Kidney (tissue), 13 donors: ENCODE measurements at regions not wholly inside any gene's neighbourhood (a gene's known extent, or its start where the extent isn't known, plus 50 kb on each side); places are given as distances from the start of the nearest gene placed in this dataset.

Experiments
- DNase-seq, 5 donors: peaks; one replicate each; pipeline ENCODE4 v3.0.0-alpha.2; 2013 to 2020
- FAIRE-seq: peaks from 2 replicates; lab custom pipeline; 2012; peaks lifted over from hg19 to GRCh38; lab: Jason Lieb, UNC
- H3K27ac ChIP-seq, 2 donors: one replicate each; pipeline ENCODE4 v1.7.0; 2013; ENCODE audit warnings: low read depth in 2 of 2, low read length in 2 of 2, inconsistent platforms in 1 of 2
- H3K27me3 ChIP-seq: one replicate; pipeline ENCODE4 v1.7.1; 2013; ENCODE audit warnings: low read length, inconsistent platforms; ENCODE audit not compliant: control insufficient read depth, insufficient read depth
- H3K36me3 ChIP-seq, 3 donors: one replicate each; pipeline versions ENCODE4 v1.7.0 to v1.7.1; 2013; ENCODE audit warnings: low read length in 3 of 3, control low read depth in 1 of 3, inconsistent platforms in 1 of 3; ENCODE audit not compliant: insufficient read depth in 3 of 3, control insufficient read depth in 2 of 3
- H3K4me1 ChIP-seq, 3 donors: one replicate each; pipeline versions ENCODE4 v1.7.0 to v1.7.1; 2013; ENCODE audit warnings: low read length in 3 of 3, inconsistent platforms in 1 of 3, low read depth in 1 of 3; ENCODE audit not compliant: control insufficient read depth in 2 of 3, insufficient read depth in 2 of 3
- H3K4me3 ChIP-seq, 3 donors: one replicate each; pipeline versions ENCODE4 v1.7.0 to v1.8.1; 2013; ENCODE audit warnings: low read length in 3 of 3, control low read depth in 1 of 3, inconsistent platforms in 1 of 3
- H3K9ac ChIP-seq, 3 donors: one replicate each; pipeline versions ENCODE4 v1.7.0 to v1.7.1; 2013; ENCODE audit warnings: low read length in 3 of 3, control low read depth in 1 of 3, inconsistent platforms in 1 of 3
- H3K9me3 ChIP-seq, 3 donors: one replicate each; pipeline versions ENCODE4 v1.7.0 to v1.7.1; 2013; ENCODE audit warnings: low read length in 3 of 3, control low read depth in 1 of 3, inconsistent platforms in 1 of 3; ENCODE audit not compliant: control insufficient read depth in 2 of 3, insufficient read depth in 1 of 3
- intact Hi-C: fragments of 100-400 bp; cut with DNase I; formaldehyde crosslinking; loops from one replicate; pipeline ENCODE4 v1.11.1; 2022
- TF ChIP-seq, protein P1 (sequence below): IDR thresholded peaks from 3 replicates; pipeline ENCODE4 v1.5.1; 2012; ENCODE audit warnings: mild to moderate bottlenecking, moderate library complexity, borderline replicate concordance; ENCODE audit not compliant: insufficient read depth; ENCODE audit errors: extremely low read depth
- donor health status: control.
- donor health status: control.
- donor health status: control.
- donor health status: control.
- donor health status: control.
- donor health status: DM: yes; HTN: yes; CAD: no.
- donor health status: Normal renal cell carcinoma (clear cell type).

DNA sequence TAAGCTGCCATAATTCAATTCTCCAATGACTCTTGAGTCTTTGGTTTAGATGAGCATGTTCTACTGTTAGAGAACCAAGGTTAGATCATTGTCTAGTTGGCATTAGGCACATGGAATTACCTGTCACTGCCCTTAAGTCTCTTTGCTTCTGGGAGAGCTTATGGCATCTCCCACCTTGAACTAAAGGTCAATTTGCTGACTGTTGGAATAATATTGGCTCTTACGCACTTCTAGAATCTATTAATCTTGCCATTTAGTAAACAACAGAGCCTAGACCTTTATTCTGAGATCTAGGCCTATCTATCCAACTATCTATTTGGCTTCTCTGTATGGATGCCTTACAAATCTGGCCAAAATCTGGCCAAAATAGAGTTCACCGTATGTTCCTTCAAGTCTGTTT, 232.0 kb downstream of the STK31 start:
- no peak for FAIRE-seq
- Histone ChIP-seq H3K4me1 (no peaks in the 10 kb centered on the region), H3K9ac (no peak overlapping the region), H3K9me3 (no peaks in the 10 kb centered on the region), H3K27me3 (no peaks in the 10 kb centered on the region), H3K36me3 (no peaks in the 10 kb centered on the region), H3K4me3 (no peak overlapping the region), H3K27ac (no peak overlapping the region)
- TF ChIP-seq, protein P1, sequence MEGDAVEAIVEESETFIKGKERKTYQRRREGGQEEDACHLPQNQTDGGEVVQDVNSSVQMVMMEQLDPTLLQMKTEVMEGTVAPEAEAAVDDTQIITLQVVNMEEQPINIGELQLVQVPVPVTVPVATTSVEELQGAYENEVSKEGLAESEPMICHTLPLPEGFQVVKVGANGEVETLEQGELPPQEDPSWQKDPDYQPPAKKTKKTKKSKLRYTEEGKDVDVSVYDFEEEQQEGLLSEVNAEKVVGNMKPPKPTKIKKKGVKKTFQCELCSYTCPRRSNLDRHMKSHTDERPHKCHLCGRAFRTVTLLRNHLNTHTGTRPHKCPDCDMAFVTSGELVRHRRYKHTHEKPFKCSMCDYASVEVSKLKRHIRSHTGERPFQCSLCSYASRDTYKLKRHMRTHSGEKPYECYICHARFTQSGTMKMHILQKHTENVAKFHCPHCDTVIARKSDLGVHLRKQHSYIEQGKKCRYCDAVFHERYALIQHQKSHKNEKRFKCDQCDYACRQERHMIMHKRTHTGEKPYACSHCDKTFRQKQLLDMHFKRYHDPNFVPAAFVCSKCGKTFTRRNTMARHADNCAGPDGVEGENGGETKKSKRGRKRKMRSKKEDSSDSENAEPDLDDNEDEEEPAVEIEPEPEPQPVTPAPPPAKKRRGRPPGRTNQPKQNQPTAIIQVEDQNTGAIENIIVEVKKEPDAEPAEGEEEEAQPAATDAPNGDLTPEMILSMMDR = no peak
- intact Hi-C loops = no loop called here
- no peak for DNase-seq

DNA sequence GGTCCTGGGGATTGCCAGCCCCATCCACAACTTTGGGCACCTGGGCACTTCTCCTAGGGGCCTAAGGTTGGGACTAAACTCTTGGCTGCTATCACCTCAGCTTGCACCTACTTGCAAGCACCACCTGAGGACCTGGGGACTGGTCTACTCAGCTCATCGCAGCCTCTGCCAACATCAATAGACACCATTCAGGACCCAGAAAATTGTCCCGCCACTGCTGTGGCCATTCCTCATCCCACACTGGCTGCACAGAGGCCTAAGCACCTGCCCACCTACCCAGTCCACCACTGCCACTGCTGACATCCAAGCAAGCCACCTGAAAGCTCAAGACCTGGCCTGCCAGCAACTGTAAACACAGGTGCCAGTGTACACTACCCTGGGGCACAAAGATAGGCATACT, 234.1 kb downstream of the STK31 start:
- no peak for FAIRE-seq
- TF ChIP-seq, protein P1 = no peak
- no peaks in the 10 kb centered on the region for H3K4me1 ChIP-seq
- H3K27ac ChIP-seq = no peak overlapping the region
- no peaks in the 10 kb centered on the region for H3K9me3 ChIP-seq
- no peak overlapping the region for H3K9ac ChIP-seq
- no peak overlapping the region for H3K4me3 ChIP-seq
- DNase-seq = no peak
- H3K36me3 ChIP-seq = no peaks in the 10 kb centered on the region
- H3K27me3 ChIP-seq = no peaks in the 10 kb centered on the region
- intact Hi-C loops = no loop called here

DNA sequence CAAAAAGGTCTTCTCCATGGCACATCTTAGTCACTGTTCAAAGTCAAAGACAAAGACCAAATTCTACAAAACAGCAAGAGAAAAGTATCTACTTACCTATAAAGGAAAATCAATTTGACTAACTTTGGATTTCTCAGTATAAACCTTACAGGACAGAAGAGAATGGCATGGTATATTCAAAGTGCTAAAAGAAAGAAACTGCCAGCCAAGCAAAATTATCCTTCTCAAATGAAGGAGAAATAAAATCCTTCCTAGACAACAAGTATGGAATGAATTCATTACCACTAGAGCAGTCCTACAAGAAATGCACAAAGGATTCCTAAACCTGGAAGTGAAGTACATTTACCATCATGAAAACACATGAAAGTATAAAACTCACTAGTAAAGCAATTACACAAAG, 235.5 kb downstream of the STK31 start:
- intact Hi-C loops = no loop called here
- H3K4me3 ChIP-seq = no peak overlapping the region
- FAIRE-seq (no peak), DNase-seq (no peak)
- H3K4me1 ChIP-seq = no peaks in the 10 kb centered on the region
- H3K36me3 ChIP-seq = no peaks in the 10 kb centered on the region
- H3K27ac ChIP-seq = no peak overlapping the region
- no peak overlapping the region for H3K9ac ChIP-seq
- no peaks in the 10 kb centered on the region for H3K27me3 ChIP-seq
- H3K9me3 ChIP-seq = no peaks in the 10 kb centered on the region
- TF ChIP-seq, protein P1 = no peak

- TF ChIP-seq, protein P1 = no peak
- H3K36me3 ChIP-seq = no peaks in the 10 kb centered on the region
- H3K9ac ChIP-seq = no peak overlapping the region
- no peak for FAIRE-seq
- no peaks in the 10 kb centered on the region for H3K9me3 ChIP-seq
- DNase-seq = no peak
- no peaks in the 10 kb centered on the region for H3K27me3 ChIP-seq
- H3K4me3 ChIP-seq = no peak overlapping the region
- no peak overlapping the region for H3K27ac ChIP-seq
- intact Hi-C loops = no loop called here
- no peaks in the 10 kb centered on the region for H3K4me1 ChIP-seq
Observed at GRCh38 chr7:23955145-23955544, 245.1 kb downstream of the STK31 start.
